HG02840 (cell line): ENCODE measurements at regions not wholly inside any gene's neighbourhood (a gene's known extent, or its start where the extent isn't known, plus 50 kb on each side); places are given as distances from the start of the nearest gene placed in this dataset.
"Not testable (repeated sequence)": the region's sequence is repeated elsewhere in the genome, so short reads cannot be mapped to it uniquely, and the experiment has no call there.

Experiments used
- ATAC-seq: cut with Tn5 transposase; IDR thresholded peaks from one replicate; pipeline ENCODE4 v1.9.1; 2021; ENCODE audit warnings: mild to moderate bottlenecking, moderate library complexity, moderate number of reproducible peaks; ENCODE audit not compliant: unreplicated experiment, low FRiP score

DNA sequence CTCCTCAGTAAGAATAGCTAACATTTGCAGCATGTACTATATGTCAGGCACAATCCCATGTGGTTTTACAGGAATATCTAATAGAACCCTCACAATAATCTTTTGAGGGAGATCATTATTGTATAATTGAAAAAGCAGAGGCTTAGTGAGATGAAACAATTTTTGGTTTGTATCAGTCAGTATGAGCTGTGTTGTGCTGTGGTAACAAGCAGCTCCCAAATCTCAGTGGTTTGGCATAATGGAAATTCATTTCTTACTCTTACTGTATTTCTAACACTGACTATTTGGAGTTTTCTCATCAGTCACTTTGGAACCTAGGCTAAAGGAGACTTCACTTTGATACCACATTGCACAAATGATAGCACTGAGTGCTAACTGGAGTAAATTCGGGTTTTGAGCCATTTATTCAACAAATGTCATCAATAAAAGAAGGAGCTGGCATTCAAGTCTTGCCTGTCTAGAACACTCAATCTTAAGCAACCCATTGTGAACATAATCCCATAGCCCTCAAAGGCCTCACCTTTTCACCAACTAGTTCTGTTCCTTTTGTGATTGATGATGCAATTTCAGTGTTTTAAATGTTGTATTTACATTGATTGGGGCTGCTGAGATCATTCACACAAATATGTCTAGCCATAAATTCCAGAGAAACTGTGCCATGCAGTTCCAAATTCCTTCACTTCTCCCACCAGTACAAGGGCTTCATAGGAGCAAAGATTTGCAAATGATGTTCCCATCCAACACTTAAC lies 441.0 kb downstream of the XYLT1 start:
- no peak for ATAC-seq

- ATAC-seq, result no peak
Observed at GRCh38 chr16:17031484-17032268, 439.1 kb downstream of the XYLT1 start.

GRCh38 chr16:17032332-17032731 lies 438.4 kb downstream of the XYLT1 start:
- no peak for ATAC-seq

DNA sequence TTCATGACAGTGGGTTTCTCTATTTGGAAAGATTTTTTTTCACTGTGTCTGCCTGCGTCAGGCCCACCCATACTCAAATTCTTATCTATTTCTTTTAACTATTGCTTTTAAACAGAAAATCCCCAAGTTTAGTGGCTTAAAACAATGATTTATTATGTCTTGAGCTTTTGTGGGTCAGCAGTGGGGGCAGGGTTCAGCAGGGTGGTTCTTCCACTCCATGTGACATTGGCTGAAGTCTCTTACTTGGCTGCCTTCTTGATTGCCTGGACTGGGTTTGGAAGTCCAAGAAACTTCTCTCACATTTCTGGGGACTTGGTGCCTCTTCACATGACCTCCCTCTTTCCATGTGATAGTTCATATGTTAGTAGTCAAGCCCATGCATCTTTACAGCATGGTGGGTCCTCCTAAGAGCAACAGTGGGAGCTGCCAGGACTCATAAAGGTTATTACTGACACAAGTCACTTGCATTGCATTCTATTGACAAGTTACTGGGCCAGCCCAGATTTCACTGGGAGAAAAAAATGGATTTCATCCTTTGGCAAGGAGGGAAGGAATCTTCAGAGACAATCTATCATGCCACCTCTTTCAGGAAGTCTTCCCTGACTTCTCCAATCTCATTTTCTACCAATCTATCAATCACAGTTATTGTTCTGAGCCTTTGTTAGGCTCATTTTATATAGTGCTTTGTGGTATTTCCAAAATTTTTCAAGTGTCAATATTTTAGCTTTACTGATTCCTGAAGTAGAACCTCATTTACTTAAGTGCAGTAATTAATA lies 436.1 kb downstream of the XYLT1 start:
- no peak for ATAC-seq

GRCh38 chr16:17037499-17037898 lies 433.3 kb downstream of the XYLT1 start:
- ATAC-seq, result no peak

DNA sequence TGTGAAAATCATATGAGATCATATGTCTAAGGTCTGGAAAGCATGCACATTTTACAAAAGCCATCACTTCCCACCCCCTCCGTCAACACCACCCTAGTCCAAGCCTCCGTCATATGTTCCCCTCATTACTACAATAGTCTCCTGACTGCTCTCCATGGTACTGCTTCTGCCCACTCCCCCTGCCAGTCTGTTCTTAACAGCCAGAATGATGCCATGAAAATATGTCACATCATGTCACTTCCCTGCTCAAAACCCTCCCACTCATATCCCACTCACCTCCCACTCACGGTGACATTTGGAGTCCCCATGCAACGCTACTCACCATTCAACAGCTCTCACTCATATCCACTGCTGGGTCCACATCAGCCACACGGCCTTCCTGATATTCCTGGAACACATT lies 432.3 kb downstream of the XYLT1 start:
- ATAC-seq, result no peak

DNA sequence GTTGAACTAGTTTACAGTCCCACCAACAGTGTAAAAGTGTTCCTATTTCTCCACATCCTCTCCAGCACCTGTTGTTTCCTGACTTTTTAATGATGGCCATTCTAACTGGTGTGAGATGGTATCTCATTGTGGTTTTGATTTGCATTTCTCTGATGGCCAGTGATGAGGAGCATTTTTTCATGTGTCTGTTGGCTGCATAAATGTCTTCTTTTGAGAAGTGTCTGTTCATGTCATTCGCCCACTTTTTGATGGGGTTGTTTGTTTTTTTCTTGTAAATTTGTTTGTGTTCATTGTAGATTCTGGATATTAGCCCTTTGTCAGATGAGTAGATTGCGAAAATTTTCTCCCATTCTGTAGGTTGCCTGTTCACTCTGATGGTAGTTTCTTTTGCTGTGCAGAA lies 421.7 kb downstream of the XYLT1 start:
- not testable (repeated sequence) for ATAC-seq

- ATAC-seq, result no peak
Observed at GRCh38 chr16:17050468-17050867, 420.3 kb downstream of the XYLT1 start.
